GM21447 (cell line): ENCODE measurements at regions not wholly inside any gene's neighbourhood (a gene's known extent, or its start where the extent isn't known, plus 50 kb on each side); places are given as distances from the start of the nearest gene placed in this dataset.

Source experiments
- ATAC-seq: cut with Tn5 transposase; IDR thresholded peaks from one replicate; pipeline ENCODE4 v1.9.1; 2021; ENCODE audit not compliant: unreplicated experiment

GRCh38 chr11:26219183-26220117 lies 112.5 kb upstream of the ANO3 start:
- ATAC-seq, result no peak

DNA sequence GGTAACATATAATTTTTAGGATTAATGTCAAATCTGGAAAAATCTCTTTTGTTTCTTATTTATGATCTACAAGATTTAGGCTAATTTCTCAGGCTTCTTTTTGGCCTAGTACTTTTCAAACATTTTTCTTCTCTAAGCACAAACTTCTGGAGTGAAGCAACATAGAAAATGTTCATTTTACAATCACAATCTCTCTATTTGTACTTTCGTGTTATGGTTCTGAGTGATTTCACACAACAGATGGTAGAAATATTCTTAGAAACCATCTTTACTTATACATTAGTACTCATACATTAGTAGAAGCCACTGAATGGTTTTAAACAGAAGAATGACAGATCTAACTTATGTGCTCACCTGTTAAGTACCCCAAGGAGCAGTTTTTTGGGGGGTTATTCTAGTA lies 106.3 kb upstream of the ANO3 start:
- ATAC-seq, result no peak

- peak; percentile 85 for ATAC-seq
Measured at GRCh38 chr11:26227301-26227746, 104.6 kb upstream of the ANO3 start.

GRCh38 chr11:26227883-26228502 lies 103.9 kb upstream of the ANO3 start:
- no peak for ATAC-seq

DNA sequence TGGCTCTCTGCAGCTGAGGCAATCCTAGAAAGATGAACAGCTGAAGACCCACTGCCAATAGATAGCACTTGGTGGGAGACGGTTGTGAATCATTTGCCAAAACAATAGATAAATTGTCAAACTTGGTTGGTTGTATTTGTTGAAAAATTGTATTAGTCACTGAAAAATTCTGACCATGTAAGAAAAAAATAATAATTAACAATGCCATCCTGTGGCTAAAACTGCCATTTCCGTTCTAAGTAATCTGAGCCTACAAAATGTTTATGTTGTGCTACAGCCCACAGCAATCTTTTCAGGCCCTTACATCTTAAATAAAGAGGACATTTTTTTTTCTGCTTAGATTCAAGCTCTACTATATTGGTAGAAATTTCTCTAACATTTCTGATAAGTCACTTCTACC lies 103.2 kb upstream of the ANO3 start:
- ATAC-seq, result no peak

GRCh38 chr11:26229257-26229656 lies 102.7 kb upstream of the ANO3 start:
- ATAC-seq, result no peak

DNA sequence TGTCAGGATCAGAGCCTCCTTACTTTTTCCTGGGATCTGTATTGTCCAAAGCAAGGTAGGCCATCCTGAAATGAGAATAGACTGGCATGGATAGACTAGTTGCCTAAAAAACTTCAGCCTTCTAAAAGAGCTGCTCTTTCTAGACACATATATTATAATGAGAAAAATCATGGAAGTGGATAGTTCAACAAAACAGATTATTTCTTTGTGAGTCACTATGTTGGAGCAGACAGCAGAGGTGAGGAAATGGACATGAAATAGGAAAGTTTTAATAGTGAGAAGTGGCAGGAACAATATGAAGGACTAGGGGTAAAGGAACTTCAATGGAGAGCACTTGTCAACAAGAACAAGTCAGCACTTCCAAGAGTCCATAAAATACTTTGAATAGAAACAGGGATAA lies 101.9 kb upstream of the ANO3 start:
- ATAC-seq, result no peak

- ATAC-seq, result no peak
Measured at GRCh38 chr11:26231252-26231661, 100.7 kb upstream of the ANO3 start.

DNA sequence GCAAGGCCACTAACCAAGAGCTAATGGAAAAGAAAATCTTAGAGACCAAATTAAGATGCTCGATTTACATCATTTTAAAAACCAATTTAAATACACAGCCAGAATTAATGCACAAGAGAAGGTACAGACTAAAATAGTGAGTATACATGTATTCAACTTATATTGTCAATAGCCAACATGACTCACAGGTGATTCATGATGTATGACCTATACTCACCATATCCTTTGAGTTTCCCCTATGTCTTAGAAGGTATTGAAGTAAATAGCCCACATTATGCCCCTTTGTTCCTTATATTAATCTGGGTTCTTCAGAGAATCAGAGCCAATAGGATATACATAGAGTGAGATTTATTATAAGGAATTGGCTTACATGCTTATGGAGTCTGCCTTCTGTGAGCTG lies 97.5 kb upstream of the ANO3 start:
- no peak for ATAC-seq

DNA sequence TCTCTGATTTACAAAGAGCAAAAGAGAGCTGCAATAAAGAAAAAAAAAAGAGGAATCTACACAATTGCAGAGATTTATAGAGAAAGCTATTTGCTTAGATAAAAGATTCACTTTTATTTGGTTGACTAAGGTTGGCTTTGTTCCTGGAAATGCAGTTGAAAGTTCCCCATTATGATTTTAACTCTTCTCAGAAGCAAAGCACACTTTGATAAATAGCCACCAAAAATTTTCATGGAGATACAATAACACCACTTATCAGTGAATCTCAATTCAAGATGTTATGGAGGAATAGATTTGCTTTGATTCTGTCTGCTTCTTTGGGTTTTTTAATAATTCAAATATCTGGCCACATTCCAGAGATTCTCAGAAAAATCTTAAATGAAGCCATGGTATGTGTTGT lies 88.5 kb upstream of the ANO3 start:
- no peak for ATAC-seq

GRCh38 chr11:26244207-26244606 lies 87.7 kb upstream of the ANO3 start:
- ATAC-seq, result no peak

- no peak for ATAC-seq
Measured at GRCh38 chr11:26245046-26245445, 86.9 kb upstream of the ANO3 start.

GRCh38 chr11:26247340-26247739 lies 84.6 kb upstream of the ANO3 start:
- no peak for ATAC-seq

- ATAC-seq, result no peak
Measured at GRCh38 chr11:26248661-26249060, 83.3 kb upstream of the ANO3 start.

GRCh38 chr11:26254378-26254777 lies 77.6 kb upstream of the ANO3 start:
- no peak for ATAC-seq

DNA sequence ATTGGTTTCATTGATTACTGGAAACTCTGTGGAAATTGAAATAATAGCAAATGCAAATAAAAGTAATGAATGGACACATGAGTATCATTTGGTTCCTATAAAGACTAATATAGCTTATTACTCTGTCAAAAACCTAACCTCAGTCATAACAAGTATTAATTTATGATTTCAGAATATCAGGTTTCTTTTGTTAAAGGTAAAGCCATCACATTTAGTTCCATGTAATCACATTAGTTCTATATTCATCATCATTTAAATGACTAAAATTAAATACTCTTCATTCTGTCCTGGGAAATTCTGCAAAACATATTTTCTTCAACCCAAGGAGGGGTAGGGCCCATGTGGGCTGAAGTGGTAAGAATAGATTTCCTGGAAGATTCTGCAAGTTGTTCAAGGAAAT lies 68.2 kb upstream of the ANO3 start:
- ATAC-seq, result no peak

- no peak for ATAC-seq
Measured at GRCh38 chr11:26264266-26264665, 67.7 kb upstream of the ANO3 start.

DNA sequence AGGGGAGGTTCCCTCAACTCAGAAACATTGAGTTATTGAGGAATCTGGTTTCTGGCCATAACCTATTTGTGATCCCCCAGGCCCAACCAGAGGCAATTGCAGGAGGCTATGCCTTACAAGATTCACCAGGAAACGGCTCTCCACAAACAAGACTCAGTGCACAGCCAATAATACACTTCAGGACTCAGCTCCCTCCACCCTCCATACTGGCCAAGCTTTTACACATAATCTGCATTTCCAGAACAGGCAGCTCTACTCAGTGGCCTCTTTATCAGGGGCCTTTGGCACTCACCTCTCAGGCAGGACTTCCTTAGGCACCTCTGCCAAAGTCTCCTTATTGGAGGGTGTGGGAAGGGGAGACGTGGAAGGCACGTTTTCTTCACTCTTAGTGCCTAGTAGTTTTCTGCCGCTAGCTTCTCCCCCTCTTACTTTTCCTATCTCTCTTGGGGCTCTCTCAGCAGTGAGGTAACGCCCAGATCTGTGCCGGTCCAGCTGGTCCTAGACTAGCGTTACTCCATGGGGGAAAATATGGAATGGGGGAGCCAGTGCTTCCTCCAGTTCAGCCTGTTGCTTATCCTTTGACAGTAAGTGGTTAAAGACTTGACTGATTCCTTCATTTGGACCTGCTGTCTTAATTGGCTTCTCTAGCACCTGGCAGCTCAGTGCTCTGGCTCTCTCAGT lies 62.8 kb upstream of the ANO3 start:
- ATAC-seq, result no peak

- no peak for ATAC-seq
Measured at GRCh38 chr11:26271666-26272065, 60.3 kb upstream of the ANO3 start.

- peak; percentile 95 for ATAC-seq
Measured at GRCh38 chr11:26276798-26277424, 55.0 kb upstream of the ANO3 start.

- no peak for ATAC-seq
Measured at GRCh38 chr11:26278354-26278753, 53.6 kb upstream of the ANO3 start.
